Kidney epithelial cell (primary cell): ENCODE measurements at regions not wholly inside any gene's neighbourhood (a gene's known extent, or its start where the extent isn't known, plus 50 kb on each side); places are given as distances from the start of the nearest gene placed in this dataset.
"Not testable (repeated sequence)": the region's sequence is repeated elsewhere in the genome, so short reads cannot be mapped to it uniquely, and the experiment has no call there.

Experiments used
- DNase-seq: peaks from one replicate; pipeline ENCODE4 v3.0.0-alpha.2; 2010; ENCODE audit warnings: low read depth
- H3K27me3 ChIP-seq: 2 replicates; pipeline ENCODE4 v1.6.0; 2011; ENCODE audit warnings: low read length; ENCODE audit not compliant: control insufficient read depth, insufficient read depth
- H3K36me3 ChIP-seq: 2 replicates; pipeline ENCODE4 v1.5.1; 2011; ENCODE audit warnings: low read length; ENCODE audit not compliant: control insufficient read depth, insufficient read depth
- H3K4me3 ChIP-seq: 2 replicates; pipeline ENCODE4 v1.5.1; 2011; ENCODE audit warnings: low read depth, mild to moderate bottlenecking, control low read depth, low read length
- TF ChIP-seq, protein P1 (sequence below): IDR thresholded peaks from 2 replicates; pipeline ENCODE4 v1.5.1; 2011; ENCODE audit warnings: mild to moderate bottlenecking, moderate library complexity, low read length, control low read depth, inconsistent platforms; ENCODE audit not compliant: insufficient read depth, poor library complexity, severe bottlenecking

DNA sequence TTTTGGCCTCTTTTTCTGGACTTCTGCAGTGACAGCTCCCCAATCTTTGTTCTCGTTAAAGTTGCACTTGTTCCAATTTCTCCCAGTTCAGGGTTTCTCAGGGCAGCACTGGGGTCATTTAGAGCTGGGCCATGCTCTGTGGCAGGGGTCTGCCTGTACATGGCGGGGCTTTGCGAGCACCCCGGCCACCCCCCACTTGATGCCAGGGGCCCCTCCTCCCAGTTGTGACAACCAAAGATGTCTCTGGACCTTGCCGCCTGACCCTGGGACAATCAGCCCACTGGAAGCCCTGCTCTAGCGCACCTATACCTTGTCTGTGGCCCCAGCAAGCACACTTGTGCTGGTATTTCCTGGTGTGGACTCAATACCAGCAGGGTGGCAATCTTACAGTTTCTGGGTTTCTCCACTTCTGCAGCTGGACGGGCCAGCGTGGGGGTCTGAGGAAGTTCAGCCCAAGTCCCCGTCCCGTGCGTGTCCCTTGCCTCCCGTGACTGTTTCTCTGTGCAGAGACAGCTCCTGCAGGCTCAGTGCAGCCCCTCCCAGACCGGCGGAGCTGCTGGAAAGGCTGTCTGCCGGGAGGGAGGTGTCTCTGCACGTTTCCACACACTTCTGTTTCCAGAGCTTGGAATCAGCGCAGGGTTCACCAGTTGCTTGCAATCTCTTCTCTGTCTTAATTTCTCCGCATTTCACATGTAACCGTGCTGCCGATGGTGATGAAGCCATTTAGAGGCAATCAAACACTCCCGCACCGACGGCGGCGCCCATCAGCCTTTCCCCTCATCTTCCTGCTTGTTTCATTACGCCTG lies 1328.9 kb downstream of the BRD1 start:
- Histone ChIP-seq H3K27me3 (no peaks in the 10 kb centered on the region), H3K36me3 (no peaks in the 10 kb centered on the region), H3K4me3 (no peak overlapping the region)
- DNase-seq, result no peak
- TF ChIP-seq, protein P1, sequence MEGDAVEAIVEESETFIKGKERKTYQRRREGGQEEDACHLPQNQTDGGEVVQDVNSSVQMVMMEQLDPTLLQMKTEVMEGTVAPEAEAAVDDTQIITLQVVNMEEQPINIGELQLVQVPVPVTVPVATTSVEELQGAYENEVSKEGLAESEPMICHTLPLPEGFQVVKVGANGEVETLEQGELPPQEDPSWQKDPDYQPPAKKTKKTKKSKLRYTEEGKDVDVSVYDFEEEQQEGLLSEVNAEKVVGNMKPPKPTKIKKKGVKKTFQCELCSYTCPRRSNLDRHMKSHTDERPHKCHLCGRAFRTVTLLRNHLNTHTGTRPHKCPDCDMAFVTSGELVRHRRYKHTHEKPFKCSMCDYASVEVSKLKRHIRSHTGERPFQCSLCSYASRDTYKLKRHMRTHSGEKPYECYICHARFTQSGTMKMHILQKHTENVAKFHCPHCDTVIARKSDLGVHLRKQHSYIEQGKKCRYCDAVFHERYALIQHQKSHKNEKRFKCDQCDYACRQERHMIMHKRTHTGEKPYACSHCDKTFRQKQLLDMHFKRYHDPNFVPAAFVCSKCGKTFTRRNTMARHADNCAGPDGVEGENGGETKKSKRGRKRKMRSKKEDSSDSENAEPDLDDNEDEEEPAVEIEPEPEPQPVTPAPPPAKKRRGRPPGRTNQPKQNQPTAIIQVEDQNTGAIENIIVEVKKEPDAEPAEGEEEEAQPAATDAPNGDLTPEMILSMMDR, result no peak

DNA sequence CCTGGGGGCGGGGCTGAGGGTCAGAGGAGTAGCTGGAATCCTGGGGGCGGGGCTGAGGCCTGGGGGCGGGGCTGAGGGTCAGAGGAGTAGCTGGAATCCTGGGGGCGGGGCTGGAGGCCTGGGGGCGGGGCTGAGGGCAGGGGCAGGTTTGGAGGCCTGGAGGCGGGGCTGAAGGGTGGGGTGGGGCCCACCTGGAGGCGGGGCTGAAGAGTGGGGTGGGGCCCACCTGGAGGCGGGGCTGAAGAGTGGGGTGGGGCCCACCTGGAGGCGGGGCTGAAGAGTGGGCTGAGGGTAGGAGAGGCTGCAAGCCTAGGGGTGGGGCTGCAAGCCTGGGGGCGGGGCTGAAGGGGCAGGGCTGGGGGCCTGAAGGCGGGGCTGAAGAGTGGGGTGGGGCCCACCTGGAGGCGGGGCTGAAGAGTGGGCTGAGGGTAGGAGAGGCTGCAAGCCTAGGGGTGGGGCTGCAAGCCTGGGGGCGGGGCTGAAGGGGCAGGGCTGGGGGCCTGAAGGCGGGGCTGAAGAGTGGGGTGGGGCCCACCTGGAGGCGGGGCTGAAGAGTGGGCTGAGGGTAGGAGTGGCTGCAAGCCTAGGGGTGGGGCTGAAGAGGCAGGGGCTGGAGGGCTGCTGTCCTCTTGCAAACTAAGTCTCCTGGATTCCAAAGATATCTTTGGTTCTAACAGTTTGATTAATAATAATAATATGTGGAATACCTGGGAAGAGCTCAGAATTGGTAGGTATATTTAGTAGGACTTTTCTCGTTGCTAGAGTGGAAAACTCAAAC lies 1329.7 kb downstream of the BRD1 start:
- not testable (repeated sequence) for H3K4me3 ChIP-seq, H3K36me3 ChIP-seq, DNase-seq, H3K27me3 ChIP-seq

DNA sequence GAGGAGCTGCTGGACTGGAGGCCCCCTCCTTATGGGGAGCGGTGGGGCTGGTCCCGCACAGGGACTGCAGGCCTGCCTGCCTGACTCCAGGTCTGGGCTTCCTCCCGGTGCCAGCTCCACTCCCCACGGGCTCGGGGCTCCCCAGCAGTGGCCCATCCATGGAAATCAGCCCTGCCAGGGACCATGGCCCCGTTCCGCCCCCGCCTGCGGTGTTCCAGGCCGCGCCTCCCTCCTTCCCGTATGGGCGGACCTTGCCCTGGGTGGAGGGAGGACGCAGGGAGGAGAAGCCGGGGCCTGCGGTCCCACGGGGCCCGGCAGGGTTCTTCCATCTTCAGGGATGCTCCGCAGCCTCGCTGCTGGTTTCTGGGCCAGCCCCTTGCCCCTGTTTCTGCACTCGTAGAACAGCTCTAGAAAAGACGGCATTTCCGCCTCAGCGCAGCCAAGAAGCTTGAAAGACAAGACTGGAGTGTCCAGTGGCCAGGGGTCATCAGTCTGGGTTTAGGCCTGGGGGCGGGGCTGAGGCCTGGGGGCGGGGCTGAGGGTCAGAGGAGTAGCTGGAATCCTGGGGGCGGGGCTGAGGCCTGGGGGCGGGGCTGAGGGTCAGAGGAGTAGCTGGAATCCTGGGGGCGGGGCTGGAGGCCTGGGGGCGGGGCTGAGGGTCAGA lies 1330.6 kb downstream of the BRD1 start:
- H3K27me3 ChIP-seq, result no peaks in the 10 kb centered on the region
- no peak for DNase-seq
- TF ChIP-seq, protein P1, result no peak
- H3K36me3 ChIP-seq, result no peaks in the 10 kb centered on the region
- H3K4me3 ChIP-seq, result no peak overlapping the region

DNA sequence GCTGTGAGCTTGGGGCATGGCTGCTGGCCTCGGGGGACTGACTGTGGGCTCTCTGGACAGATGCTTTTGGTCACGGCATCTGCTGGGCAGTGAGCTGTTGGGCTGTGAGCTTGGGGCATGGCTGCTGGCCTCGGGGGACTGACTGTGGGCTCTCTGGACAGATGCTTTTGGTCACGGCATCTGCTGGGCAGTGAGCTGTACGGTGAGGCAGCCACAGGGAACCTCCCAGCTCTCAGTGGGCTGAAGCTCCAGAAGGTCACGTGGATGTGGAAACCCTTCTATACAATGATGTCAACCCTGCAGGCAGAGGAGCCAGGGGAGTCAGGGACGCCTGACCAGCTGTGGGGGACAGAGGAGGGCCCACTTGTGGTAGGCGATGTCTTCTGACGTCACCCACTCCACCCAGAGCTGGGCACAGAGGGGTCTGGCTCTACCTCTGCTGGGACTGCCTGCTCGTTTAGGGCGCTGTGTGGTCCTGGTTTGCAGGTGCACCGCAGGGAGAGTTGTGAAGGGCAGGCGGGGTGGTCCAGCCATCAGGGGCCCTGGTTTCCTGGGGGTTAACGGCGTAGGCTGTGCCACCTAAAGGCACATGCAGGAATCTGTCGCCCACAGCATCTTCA lies 1331.3 kb downstream of the BRD1 start:
- Histone ChIP-seq H3K4me3 (no peak overlapping the region), H3K27me3 (peaks cover 4% of the 10 kb centered on the region), H3K36me3 (no peaks in the 10 kb centered on the region)
- TF ChIP-seq, protein P1, result no peak
- DNase-seq, result no peak

DNA sequence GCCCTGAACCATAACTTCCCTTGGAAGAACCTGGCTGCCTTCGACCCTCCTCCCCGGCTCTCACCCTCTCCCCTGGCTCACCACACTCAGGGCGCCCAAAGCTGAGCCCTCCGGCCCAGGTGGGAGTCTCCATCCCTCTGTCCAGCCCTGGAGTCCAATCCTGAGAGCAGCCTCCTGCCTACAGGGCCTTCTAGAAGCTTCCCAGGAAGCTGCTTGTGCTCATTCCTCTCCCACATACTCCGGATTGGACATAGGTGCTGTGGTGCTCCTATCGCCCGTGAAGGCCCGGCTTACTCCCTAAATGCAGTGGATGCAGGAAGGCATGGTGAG lies 1332.0 kb downstream of the BRD1 start:
- DNase-seq, result no peak
- Histone ChIP-seq H3K4me3 (no peak overlapping the region), H3K36me3 (no peaks in the 10 kb centered on the region), H3K27me3 (peaks cover 10% of the 10 kb centered on the region)
- TF ChIP-seq, protein P1, result no peak
